Caco-2 (cell line): ENCODE measurements at regions not wholly inside any gene's neighbourhood (a gene's known extent, or its start where the extent isn't known, plus 50 kb on each side); places are given as distances from the start of the nearest gene placed in this dataset.

ENCODE experiments used
- BruUV-seq: library from RNA; stranded (reverse); fragments of 400-500 nt; replicated peaks from 2 replicates; lab custom pipeline; 2021; lab: Mats Ljungman, UMichigan
- CTCF ChIA-PET: fragments of 300-600 bp; sonication (Branson Sonifier 250); formaldehyde crosslinking; loops from one replicate; lab custom pipeline; 2022; ENCODE audit warnings: antibody characterized with exemption; lab: Charles Lee
- POLR2A ChIA-PET: fragments of 300-600 bp; sonication (Branson Sonifier 250); formaldehyde crosslinking; loops from one replicate; lab custom pipeline; 2022; ENCODE audit warnings: antibody characterized with exemption; lab: Charles Lee
- DNase-seq, 2 experiments: peaks; one replicate each; pipeline versions ENCODE4 v3.0.0 to v3.0.0-alpha.2; 2020 to 2022
- H3K27me3 ChIP-seq: replicated peaks from 2 replicates; pipeline ENCODE4 v1.6.0; 2011; ENCODE audit warnings: low read length; ENCODE audit not compliant: control insufficient read depth, insufficient read depth
- H3K36me3 ChIP-seq: 2 replicates; pipeline ENCODE4 v1.5.1; 2011; ENCODE audit warnings: low read length; ENCODE audit not compliant: control insufficient read depth, insufficient read depth
- H3K4me1 ChIP-seq: fragments of 250-450 bp; sonication (Bioruptor Pico); 2 replicates; pipeline ENCODE4 v1.5.1; 2020; ENCODE audit warnings: mild to moderate bottlenecking
- H3K4me3 ChIP-seq: 2 replicates; pipeline ENCODE4 v1.5.1; 2011; ENCODE audit warnings: low read depth, mild to moderate bottlenecking, control low read depth, low read length
- H3K9me3 ChIP-seq: fragments of 250-450 bp; sonication (Bioruptor Pico); 2 replicates; pipeline ENCODE4 v1.5.1; 2020; ENCODE audit warnings: mild to moderate bottlenecking, moderate library complexity
- H3K27ac Mint-ChIP-seq: one replicate; pipeline ENCODE4 v1.8.0; 2022; ENCODE audit warnings: mixed read lengths; ENCODE audit not compliant: unreplicated experiment
- H3K27me3 Mint-ChIP-seq: one replicate; pipeline ENCODE4 v1.8.0; 2022; ENCODE audit warnings: mixed read lengths; ENCODE audit not compliant: insufficient read depth, unreplicated experiment
- H3K36me3 Mint-ChIP-seq: one replicate; pipeline ENCODE4 v1.8.0; 2022; ENCODE audit warnings: mild to moderate bottlenecking, mixed read lengths; ENCODE audit not compliant: insufficient read depth, unreplicated experiment
- H3K4me1 Mint-ChIP-seq: one replicate; pipeline ENCODE4 v1.8.0; 2022; ENCODE audit warnings: low read depth, mixed read lengths; ENCODE audit not compliant: unreplicated experiment
- H3K4me3 Mint-ChIP-seq: one replicate; pipeline ENCODE4 v1.8.0; 2022; ENCODE audit warnings: mild to moderate bottlenecking, moderate library complexity, mixed read lengths; ENCODE audit not compliant: unreplicated experiment
- H3K9me3 Mint-ChIP-seq: one replicate; pipeline ENCODE4 v1.8.0; 2022; ENCODE audit warnings: mixed read lengths; ENCODE audit not compliant: unreplicated experiment
- CTCF ChIP-seq, 2 experiments: fragments of 200-600 bp in 1 of 2; IDR thresholded peaks; 1 replicate in 1 of 2; 2 replicates in 1 of 2; pipeline versions ENCODE4 v1.5.1 to v1.8.0; 2011 to 2022; ENCODE audit warnings: antibody characterized with exemption in 1 of 2, control low read depth in 1 of 2, inconsistent platforms in 1 of 2, low read depth in 1 of 2, low read length in 1 of 2, mild to moderate bottlenecking in 1 of 2, moderate library complexity in 1 of 2; ENCODE audit not compliant: insufficient read depth in 1 of 2, severe bottlenecking in 1 of 2, unreplicated experiment in 1 of 2
- intact Hi-C: fragments of 100-400 bp; cut with micrococcal nuclease; formaldehyde crosslinking; loops from one replicate; pipeline ENCODE4 v1.10.0; 2022; ENCODE audit not compliant: unreplicated experiment

- H3K9me3 Mint-ChIP-seq, result no peaks in the 10 kb centered on the region
- H3K4me1 Mint-ChIP-seq, result no peaks in the 10 kb centered on the region
- H3K36me3 Mint-ChIP-seq, result no peaks in the 10 kb centered on the region
- no peak for DNase-seq
- H3K36me3 ChIP-seq, result no peaks in the 10 kb centered on the region
- intact Hi-C loops, result no loop called here
- no peaks in the 10 kb centered on the region for H3K9me3 ChIP-seq
- no peak overlapping the region for H3K27ac Mint-ChIP-seq
- CTCF ChIA-PET, result interaction anchor here (1.5 kb wide), 1 partner anchor 13 kb away, joined by 7 read pairs; no protein-coding TSS in a partner anchor
- H3K27me3 ChIP-seq, result no peaks in the 10 kb centered on the region
- H3K27me3 Mint-ChIP-seq, result no peaks in the 10 kb centered on the region
- H3K4me1 ChIP-seq, result 0 out of 2 replicates have a peak, but pooled peaks cover 4% of the 10 kb centered on the region
- no peak overlapping the region for H3K4me3 ChIP-seq
- no TSS peak for BruUV-seq
- POLR2A ChIA-PET, result no interaction called here
- TF ChIP-seq CTCF (IDR thresholded peaks at IDR 0.05; ENCODE audit: insufficient read depth in 1 of 2, low read depth in 1 of 2, low read length in 1 of 2, severe bottlenecking in 1 of 2, unreplicated experiment in 1 of 2), result no peak
- no peak overlapping the region for H3K4me3 Mint-ChIP-seq
Measured at GRCh38 chr16:85239871-85240270, 127.6 kb upstream of the CIBAR2 start.

- Histone ChIP-seq H3K4me3 (no peak overlapping the region), H3K36me3 (no peaks in the 10 kb centered on the region), H3K27me3 (no peaks in the 10 kb centered on the region), H3K4me1 (0 out of 2 replicates have a peak, but pooled peaks cover 2% of the 10 kb centered on the region), H3K9me3 (no peaks in the 10 kb centered on the region)
- no peak overlapping the region for H3K4me3 Mint-ChIP-seq
- intact Hi-C loops, result no loop called here
- TF ChIP-seq CTCF (IDR thresholded peaks at IDR 0.05; ENCODE audit: insufficient read depth in 1 of 2, low read depth in 1 of 2, low read length in 1 of 2, severe bottlenecking in 1 of 2, unreplicated experiment in 1 of 2), result no peak
- DNase-seq, result no peak
- peaks cover 6% of the 10 kb centered on the region for H3K36me3 Mint-ChIP-seq
- peaks cover 7% of the 10 kb centered on the region for H3K4me1 Mint-ChIP-seq
- CTCF ChIA-PET, result interaction anchor here (2.1 kb wide), 1 partner anchor 12 kb away, joined by 7 read pairs; no protein-coding TSS in a partner anchor
- no peaks in the 10 kb centered on the region for H3K27me3 Mint-ChIP-seq
- H3K9me3 Mint-ChIP-seq, result no peaks in the 10 kb centered on the region
- POLR2A ChIA-PET, result no interaction called here
- BruUV-seq, result no TSS peak
- no peak overlapping the region for H3K27ac Mint-ChIP-seq
Measured at GRCh38 chr16:85240982-85241924, 129.0 kb upstream of the CIBAR2 start.

- Mint-ChIP-seq H3K4me3 (no peak overlapping the region), H3K9me3 (no peaks in the 10 kb centered on the region), H3K27me3 (no peaks in the 10 kb centered on the region), H3K36me3 (peaks cover 6% of the 10 kb centered on the region), H3K27ac (no peak overlapping the region), H3K4me1 (peaks cover 7% of the 10 kb centered on the region)
- Histone ChIP-seq H3K36me3 (no peaks in the 10 kb centered on the region), H3K4me1 (no peaks in the 10 kb centered on the region), H3K9me3 (no peaks in the 10 kb centered on the region), H3K27me3 (no peaks in the 10 kb centered on the region), H3K4me3 (no peak overlapping the region)
- BruUV-seq, result no TSS peak
- no peak for DNase-seq
- TF ChIP-seq CTCF (IDR thresholded peaks at IDR 0.05; ENCODE audit: insufficient read depth in 1 of 2, low read depth in 1 of 2, low read length in 1 of 2, severe bottlenecking in 1 of 2, unreplicated experiment in 1 of 2), result no peak
- ChIA-PET CTCF (interaction anchor here (1.0 to 2.1 kb wide), 2 partner anchors 11 to 33 kb away, joined by 3 to 7 read pairs; no protein-coding TSS in a partner anchor), POLR2A (no interaction called here)
- intact Hi-C loops, result no loop called here
Measured at GRCh38 chr16:85242140-85242539, 129.9 kb upstream of the CIBAR2 start.
